Right lobe of liver (tissue), 6 donors: ENCODE measurements at regions not wholly inside any gene's neighbourhood (a gene's known extent, or its start where the extent isn't known, plus 50 kb on each side); places are given as distances from the start of the nearest gene placed in this dataset.

Experiments
- ATAC-seq, 4 donors: fragments of 200-7000 bp; cut with Tn5 transposase; one replicate each; pipeline ENCODE4 v1.9.1; 2020; ENCODE audit warnings: mild to moderate bottlenecking in 4 of 4, moderate library complexity in 4 of 4
- DNase-seq, 3 donors: peaks; one replicate each; pipeline ENCODE4 v3.0.0-alpha.2; 2020
- H3K27ac ChIP-seq, 3 donors: fragments of 200-600 bp; one replicate each; pipeline ENCODE4 v1.8.0; 2022
- H3K27me3 ChIP-seq, 2 donors: fragments of 200-600 bp; one replicate each; pipeline ENCODE4 v1.8.0; 2022
- H3K36me3 ChIP-seq, 4 donors: fragments of 200-600 bp; sonication (generic) in 1 of 4; one replicate each; pipeline versions ENCODE4 v1.5.1 to v1.8.0; 2017 to 2022; ENCODE audit warnings: control low read depth in 1 of 4
- H3K4me1 ChIP-seq, 4 donors: fragments of 200-600 bp; sonication (generic) in 1 of 4; one replicate each; pipeline versions ENCODE4 v1.5.1 to v1.8.0; 2017 to 2022; ENCODE audit warnings: control low read depth in 1 of 4
- H3K4me3 ChIP-seq, 3 donors: fragments of 200-600 bp; one replicate each; pipeline ENCODE4 v1.8.0; 2022
- H3K9me3 ChIP-seq, 4 donors: fragments of 200-600 bp; sonication (generic) in 1 of 4; one replicate each; pipeline versions ENCODE4 v1.5.1 to v1.8.0; 2017 to 2022; ENCODE audit warnings: control low read depth in 1 of 4
- CTCF ChIP-seq, 4 donors: fragments of 200-600 bp in 3 of 4; fragments of 450-650 bp in 1 of 4; IDR thresholded peaks; one replicate each; pipeline versions ENCODE4 v1.5.1 to v1.8.0; 2016 to 2022; ENCODE audit warnings: antibody characterized with exemption in 4 of 4, mild to moderate bottlenecking in 2 of 4
- POLR2A ChIP-seq: fragments of 450-650 bp; IDR thresholded peaks from one replicate; pipeline ENCODE4 v1.6.1; 2017; ENCODE audit warnings: antibody characterized with exemption, mild to moderate bottlenecking
- WGBS: methylation state at CpG from one replicate; pipeline ENCODE4 v1.1.6; 2018; ENCODE audit warnings: low coverage, low lambda C conversion rate; ENCODE audit not compliant: insufficient coverage; ENCODE audit errors: missing lambda C conversion rate; 5-methylcytosine and 5-hydroxymethylcytosine counted together
- intact Hi-C, 2 donors: fragments of 100-400 bp; cut with DNase I; formaldehyde crosslinking; loops; one replicate each; pipeline versions ENCODE4 v1.11.2 to v1.14.1; 2022
- donor health status: DM: no; HTN: yes; CAD: no.
- donor health status: DM: no; HTN: no; CAD: no.
- donor health status: DM: no; HTN: no; CAD: no.
- donor health status: DM: no; HTN: yes; CAD: no.
- donor health status: DM: no; HTN: yes; CAD: no.

DNA sequence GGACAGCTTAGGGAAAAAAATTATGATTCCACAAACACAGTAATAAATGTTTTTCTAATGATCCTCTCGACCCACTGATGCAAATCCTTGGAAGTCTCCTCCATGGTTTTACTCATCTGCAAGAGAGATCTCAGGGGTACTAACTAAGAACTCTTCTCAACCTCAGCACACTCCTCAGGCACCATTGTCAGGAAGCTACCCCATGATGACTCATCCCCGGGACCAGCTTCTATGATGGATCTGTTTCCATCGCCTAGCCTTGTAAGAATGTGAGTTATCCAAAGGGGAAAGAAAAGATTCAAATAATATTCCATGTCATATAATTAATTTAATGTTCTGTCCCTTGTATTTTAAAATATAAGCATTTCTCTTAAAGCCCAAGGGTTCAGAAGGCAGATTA, 816.1 kb upstream of the IGFBP7 start:
- Histone ChIP-seq H3K9me3 (no peaks in the 10 kb centered on the region), H3K27ac (no peak overlapping the region), H3K4me1 (no peaks in the 10 kb centered on the region), H3K4me3 (no peak overlapping the region), H3K36me3 (no peaks in the 10 kb centered on the region), H3K27me3 (no peaks in the 10 kb centered on the region)
- 59% methylated on average over 3 of the region's 3 CpGs for WGBS
- intact Hi-C loops = no loop called here
- DNase-seq (no peak), ATAC-seq (no peak)
- TF ChIP-seq POLR2A = no peak
- no peak for TF ChIP-seq CTCF (IDR thresholded peaks at IDR 0.05)

DNA sequence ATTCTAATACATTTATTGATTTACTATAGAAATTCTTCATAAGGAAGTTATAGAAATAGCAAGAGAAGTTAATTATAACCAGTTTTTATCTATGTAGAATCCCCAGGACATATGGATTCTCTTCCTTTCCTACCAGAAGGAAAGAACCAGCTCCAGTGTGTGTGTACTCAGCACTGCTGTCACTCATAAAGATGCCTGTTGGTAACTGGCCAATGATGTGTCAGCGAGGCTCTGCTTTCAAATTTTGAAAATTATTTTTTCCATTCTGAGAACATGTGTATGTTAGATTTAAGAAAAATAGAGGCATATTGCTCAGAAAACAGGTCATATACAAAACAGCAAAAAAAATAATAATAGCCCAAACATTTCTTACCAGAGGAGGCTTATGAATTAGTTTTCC, 814.8 kb upstream of the IGFBP7 start:
- Histone ChIP-seq H3K9me3 (no peaks in the 10 kb centered on the region), H3K4me1 (no peaks in the 10 kb centered on the region), H3K36me3 (no peaks in the 10 kb centered on the region), H3K4me3 (no peak overlapping the region), H3K27ac (no peak overlapping the region), H3K27me3 (no peaks in the 10 kb centered on the region)
- WGBS = 50% methylated on average over 1 of the region's 1 CpG
- intact Hi-C loops = no loop called here
- no peak for DNase-seq
- TF ChIP-seq POLR2A = no peak
- no peak for TF ChIP-seq CTCF (IDR thresholded peaks at IDR 0.05)
- ATAC-seq = no peak

- Histone ChIP-seq H3K9me3 (no peaks in the 10 kb centered on the region), H3K4me3 (no peak overlapping the region), H3K27ac (no peak overlapping the region), H3K4me1 (no peaks in the 10 kb centered on the region), H3K36me3 (no peaks in the 10 kb centered on the region), H3K27me3 (no peaks in the 10 kb centered on the region)
- ATAC-seq (no peak), DNase-seq (no peak)
- TF ChIP-seq CTCF (IDR thresholded peaks at IDR 0.05) (no peak), POLR2A (no peak)
- intact Hi-C loops = no loop called here
Observed at GRCh38 chr4:57916479-57916878, 806.3 kb upstream of the IGFBP7 start.

DNA sequence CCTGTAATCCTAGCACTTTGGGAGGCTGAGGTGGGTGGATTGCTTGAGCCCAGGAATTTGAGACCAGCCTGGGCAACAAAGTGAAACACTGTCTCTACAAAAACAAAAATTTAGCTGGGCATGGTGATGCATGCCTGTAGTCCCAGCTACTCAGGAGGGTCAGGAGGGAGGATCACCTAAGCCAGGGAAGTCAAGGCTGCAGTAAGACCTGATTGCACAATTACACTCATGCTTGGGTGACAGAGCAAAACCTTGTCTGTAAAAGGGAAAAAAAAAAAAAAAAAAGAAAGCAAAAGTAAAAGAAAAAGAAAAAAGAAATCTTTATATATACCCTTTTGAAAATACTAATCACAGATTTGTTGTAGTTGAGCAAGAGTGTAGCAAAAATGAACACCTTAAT, 801.0 kb upstream of the IGFBP7 start:
- Histone ChIP-seq H3K4me3 (no peak overlapping the region), H3K27ac (no peak overlapping the region), H3K27me3 (no peaks in the 10 kb centered on the region), H3K4me1 (no peaks in the 10 kb centered on the region), H3K9me3 (no peaks in the 10 kb centered on the region), H3K36me3 (no peaks in the 10 kb centered on the region)
- no peak for DNase-seq
- no peak for ATAC-seq
- TF ChIP-seq POLR2A (no peak), CTCF (IDR thresholded peaks at IDR 0.05) (no peak)
- intact Hi-C loops = no loop called here

DNA sequence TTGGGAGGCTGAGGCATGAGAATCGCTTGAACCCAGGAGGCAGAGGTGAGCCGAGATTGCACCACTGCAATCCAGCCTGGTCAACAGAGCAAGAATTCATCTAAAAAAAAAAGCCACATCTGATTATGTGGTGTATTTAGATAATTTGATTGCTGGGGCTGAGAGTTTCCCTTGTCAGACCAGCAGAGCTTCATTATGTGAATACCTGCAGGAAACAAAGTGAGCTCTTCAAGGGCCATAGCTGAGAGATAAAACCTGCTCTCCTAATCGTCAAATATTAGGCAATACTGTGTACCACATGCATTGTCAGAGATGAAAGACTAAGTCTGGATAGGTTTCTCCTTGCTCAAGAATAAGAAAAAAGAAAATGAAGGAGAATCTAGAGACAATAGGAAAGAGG, 800.0 kb upstream of the IGFBP7 start:
- no peak for ATAC-seq
- no peaks in the 10 kb centered on the region for H3K4me1 ChIP-seq
- no peak overlapping the region for H3K4me3 ChIP-seq
- no peaks in the 10 kb centered on the region for H3K36me3 ChIP-seq
- H3K27me3 ChIP-seq = no peaks in the 10 kb centered on the region
- WGBS = 65% methylated on average over 3 of the region's 3 CpGs
- no peak overlapping the region for H3K27ac ChIP-seq
- TF ChIP-seq POLR2A (no peak), CTCF (IDR thresholded peaks at IDR 0.05) (no peak)
- DNase-seq = no peak
- intact Hi-C loops = no loop called here
- no peaks in the 10 kb centered on the region for H3K9me3 ChIP-seq
